BJ (cell line): ENCODE measurements at regions not wholly inside any gene's neighbourhood (a gene's known extent, or its start where the extent isn't known, plus 50 kb on each side); places are given as distances from the start of the nearest gene placed in this dataset.

Experiments used
- CTCF ChIA-PET: fragments of 350-600 bp; formaldehyde crosslinking; extraction: SDS; loops from one replicate; lab custom pipeline; 2021; ENCODE audit warnings: antibody characterized with exemption, inconsistent platforms; lab: Yijun Ruan, JAX
- POLR2A ChIA-PET: fragments of 300-600 bp; sonication (Branson Sonifier 250); formaldehyde crosslinking; extraction: SDS; loops from one replicate; lab custom pipeline; 2021; ENCODE audit warnings: antibody characterized with exemption; lab: Charles Lee
- DNase-seq: peaks from one replicate; pipeline ENCODE4 v3.0.0-alpha.2; 2011; ENCODE audit warnings: low read depth
- H3K27me3 ChIP-seq: 2 replicates; pipeline ENCODE4 v1.6.0; 2011; ENCODE audit warnings: low read length; ENCODE audit not compliant: control insufficient read depth, insufficient read depth
- H3K36me3 ChIP-seq: 2 replicates; pipeline ENCODE4 v1.5.1; 2011; ENCODE audit warnings: low read length; ENCODE audit not compliant: control insufficient read depth, insufficient read depth
- H3K4me3 ChIP-seq: 2 replicates; pipeline ENCODE4 v1.5.1; 2011; ENCODE audit warnings: low read depth, mild to moderate bottlenecking, control low read depth, low read length
- TF ChIP-seq, protein P1 (sequence below): IDR thresholded peaks from 2 replicates; pipeline ENCODE4 v1.5.1; 2011; ENCODE audit warnings: low read depth, mild to moderate bottlenecking, control low read depth, inconsistent platforms, low read length, moderate library complexity; ENCODE audit not compliant: insufficient read depth

DNA sequence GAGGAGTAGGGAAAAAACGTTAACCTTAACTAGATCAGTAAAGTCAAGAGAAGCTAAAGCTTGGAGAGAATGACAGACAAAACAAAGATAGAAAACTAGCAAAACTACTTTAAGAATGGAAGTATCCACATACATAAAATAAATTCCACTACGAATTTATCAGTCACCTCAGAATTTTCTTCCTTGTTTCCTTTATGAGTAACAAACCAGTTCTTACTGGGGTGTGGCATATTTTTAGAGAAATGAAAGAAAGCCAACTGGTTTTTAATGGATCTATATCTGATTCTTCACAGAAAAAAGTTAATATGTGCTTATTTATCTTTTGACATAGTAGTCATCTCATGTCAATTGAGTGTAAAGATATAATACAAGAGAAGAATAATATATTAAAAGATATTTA lies 2033.7 kb upstream of the CELF4 start:
- no peaks in the 10 kb centered on the region for H3K27me3 ChIP-seq
- H3K36me3 ChIP-seq: no peaks in the 10 kb centered on the region
- TF ChIP-seq, protein P1, sequence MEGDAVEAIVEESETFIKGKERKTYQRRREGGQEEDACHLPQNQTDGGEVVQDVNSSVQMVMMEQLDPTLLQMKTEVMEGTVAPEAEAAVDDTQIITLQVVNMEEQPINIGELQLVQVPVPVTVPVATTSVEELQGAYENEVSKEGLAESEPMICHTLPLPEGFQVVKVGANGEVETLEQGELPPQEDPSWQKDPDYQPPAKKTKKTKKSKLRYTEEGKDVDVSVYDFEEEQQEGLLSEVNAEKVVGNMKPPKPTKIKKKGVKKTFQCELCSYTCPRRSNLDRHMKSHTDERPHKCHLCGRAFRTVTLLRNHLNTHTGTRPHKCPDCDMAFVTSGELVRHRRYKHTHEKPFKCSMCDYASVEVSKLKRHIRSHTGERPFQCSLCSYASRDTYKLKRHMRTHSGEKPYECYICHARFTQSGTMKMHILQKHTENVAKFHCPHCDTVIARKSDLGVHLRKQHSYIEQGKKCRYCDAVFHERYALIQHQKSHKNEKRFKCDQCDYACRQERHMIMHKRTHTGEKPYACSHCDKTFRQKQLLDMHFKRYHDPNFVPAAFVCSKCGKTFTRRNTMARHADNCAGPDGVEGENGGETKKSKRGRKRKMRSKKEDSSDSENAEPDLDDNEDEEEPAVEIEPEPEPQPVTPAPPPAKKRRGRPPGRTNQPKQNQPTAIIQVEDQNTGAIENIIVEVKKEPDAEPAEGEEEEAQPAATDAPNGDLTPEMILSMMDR: no peak
- no peak for DNase-seq
- H3K4me3 ChIP-seq: no peak overlapping the region
- CTCF ChIA-PET: interaction anchor here (1.6 kb wide), 1 partner anchor 26 kb away, joined by 3 read pairs; no protein-coding TSS in a partner anchor
- POLR2A ChIA-PET: no interaction called here

GRCh38 chr18:39596891-39597290 lies 2031.3 kb upstream of the CELF4 start:
- no peak for DNase-seq
- Histone ChIP-seq H3K4me3 (no peak overlapping the region), H3K27me3 (no peaks in the 10 kb centered on the region), H3K36me3 (no peaks in the 10 kb centered on the region)
- ChIA-PET CTCF (no interaction called here), POLR2A (no interaction called here)
- TF ChIP-seq, protein P1: no peak

- H3K27me3 ChIP-seq: no peaks in the 10 kb centered on the region
- ChIA-PET CTCF (no interaction called here), POLR2A (no interaction called here)
- H3K4me3 ChIP-seq: no peak overlapping the region
- TF ChIP-seq, protein P1: no peak
- no peaks in the 10 kb centered on the region for H3K36me3 ChIP-seq
- no peak for DNase-seq
Observed at GRCh38 chr18:39596221-39596620, 2030.6 kb upstream of the CELF4 start.

DNA sequence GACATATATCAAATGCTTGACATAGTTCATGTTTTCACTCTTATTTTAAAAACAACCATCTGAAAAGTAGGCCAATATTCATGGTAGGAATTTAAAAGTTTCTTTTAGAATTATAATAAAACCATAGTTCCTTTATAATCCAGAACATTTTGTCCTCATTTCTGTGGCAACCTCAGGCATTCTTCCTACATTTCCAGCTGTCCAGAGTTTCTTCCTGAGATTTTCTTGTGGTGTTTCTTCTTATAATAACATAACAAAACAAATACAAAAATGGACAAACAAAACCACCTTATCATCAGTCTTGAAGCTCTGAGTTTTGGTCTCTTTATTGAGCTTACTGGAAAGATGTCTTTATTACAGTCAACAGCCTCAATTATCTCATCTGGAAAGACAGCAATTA lies 2028.6 kb upstream of the CELF4 start:
- ChIA-PET CTCF (no interaction called here), POLR2A (no interaction called here)
- H3K36me3 ChIP-seq: no peaks in the 10 kb centered on the region
- H3K27me3 ChIP-seq: no peaks in the 10 kb centered on the region
- TF ChIP-seq, protein P1: no peak
- H3K4me3 ChIP-seq: no peak overlapping the region
- DNase-seq: no peak

DNA sequence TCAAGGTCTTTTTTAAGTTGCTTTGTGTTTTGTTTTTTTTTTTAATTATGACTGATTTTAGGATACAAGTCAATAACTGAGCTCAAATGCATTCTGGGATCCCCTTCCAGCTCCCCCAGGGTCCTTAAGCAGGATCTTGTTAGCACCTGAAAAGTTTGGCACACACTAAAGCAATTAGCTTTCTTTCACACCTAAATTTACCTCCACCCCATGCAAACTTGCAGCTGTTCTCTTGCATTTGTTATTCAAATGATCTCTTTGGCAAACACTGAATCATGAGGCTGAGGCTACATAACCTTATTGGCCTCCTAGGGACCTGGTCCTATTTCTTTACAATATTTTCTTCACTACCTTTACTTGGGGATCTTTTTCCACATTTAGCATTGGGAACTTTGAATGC lies 2026.1 kb upstream of the CELF4 start:
- no peaks in the 10 kb centered on the region for H3K36me3 ChIP-seq
- POLR2A ChIA-PET: no interaction called here
- no peak overlapping the region for H3K4me3 ChIP-seq
- no peaks in the 10 kb centered on the region for H3K27me3 ChIP-seq
- DNase-seq: no peak
- TF ChIP-seq, protein P1: no peak
- CTCF ChIA-PET: no interaction called here
